CD14-positive monocyte (primary cell): ENCODE measurements at regions not wholly inside any gene's neighbourhood (a gene's known extent, or its start where the extent isn't known, plus 50 kb on each side); places are given as distances from the start of the nearest gene placed in this dataset.

Experiments
- DNase-seq, 3 donors: peaks; one replicate each; pipeline ENCODE4 v3.0.0-alpha.2; 2011 to 2022
- H2AFZ ChIP-seq: 2 replicates; pipeline ENCODE4 v1.6.0; 2012; ENCODE audit warnings: mild to moderate bottlenecking, low read depth, low read length, inconsistent platforms; ENCODE audit not compliant: insufficient read depth, poor library complexity, severe bottlenecking
- H3K27ac ChIP-seq, 2 donors: 1 replicate in 1 of 2; 2 replicates in 1 of 2; pipeline ENCODE4 v1.5.1; 2012 to 2013; ENCODE audit warnings: low read length in 2 of 2, control low read depth in 1 of 2, inconsistent platforms in 1 of 2, low read depth in 1 of 2, mild to moderate bottlenecking in 1 of 2
- H3K27me3 ChIP-seq, 2 donors: one replicate each; pipeline versions ENCODE4 v1.6.0 to v1.6.1; 2011 to 2013; ENCODE audit warnings: low read length in 2 of 2; ENCODE audit not compliant: control insufficient read depth in 2 of 2, insufficient read depth in 2 of 2
- H3K36me3 ChIP-seq, 2 donors: replicated peaks in 1 of 2; 1 replicate in 1 of 2; 2 replicates in 1 of 2; pipeline versions ENCODE4 v1.5.1 to v1.6.1; 2012 to 2013; ENCODE audit warnings: low read length in 2 of 2, control low read depth in 1 of 2, inconsistent platforms in 1 of 2, mild to moderate bottlenecking in 1 of 2; ENCODE audit not compliant: insufficient read depth in 2 of 2, control insufficient read depth in 1 of 2
- H3K4me1 ChIP-seq, 2 donors: 1 replicate in 1 of 2; 2 replicates in 1 of 2; pipeline versions ENCODE4 v1.5.1 to v1.6.1; 2012 to 2013; ENCODE audit warnings: low read length in 2 of 2, control low read depth in 1 of 2, inconsistent platforms in 1 of 2, mild to moderate bottlenecking in 1 of 2, moderate library complexity in 1 of 2; ENCODE audit not compliant: insufficient read depth in 2 of 2, control insufficient read depth in 1 of 2
- H3K4me2 ChIP-seq: replicated peaks from 2 replicates; pipeline ENCODE3; 2012; ENCODE audit warnings: low read length, moderate library complexity, mild to moderate bottlenecking; ENCODE audit not compliant: poor library complexity, severe bottlenecking; ENCODE audit errors: extremely low read depth
- H3K4me3 ChIP-seq, 3 experiments: fragments of 200-600 bp in 1 of 3; sonication (generic) in 1 of 3; replicated peaks in 1 of 3; 1 replicate in 2 of 3; 2 replicates in 1 of 3; pipeline ENCODE4 v1.5.1; 2011 to 2013; ENCODE audit warnings: low read length in 3 of 3, mild to moderate bottlenecking in 3 of 3, control low read depth in 2 of 3, low read depth in 2 of 3, inconsistent platforms in 1 of 3, moderate library complexity in 1 of 3
- H3K79me2 ChIP-seq: 2 replicates; pipeline ENCODE4 v1.6.0; 2012; ENCODE audit warnings: mild to moderate bottlenecking, control low read depth, inconsistent platforms, low read length, moderate library complexity; ENCODE audit not compliant: insufficient read depth
- H3K9ac ChIP-seq: 2 replicates; pipeline ENCODE4 v1.6.0; 2017; ENCODE audit warnings: low read length, mild to moderate bottlenecking; ENCODE audit not compliant: insufficient read depth, poor library complexity, severe bottlenecking
- H3K9me3 ChIP-seq, 2 donors: replicated peaks in 1 of 2; 1 replicate in 1 of 2; 2 replicates in 1 of 2; pipeline versions ENCODE4 v1.5.1 to v1.6.1; 2012 to 2013; ENCODE audit warnings: low read length in 2 of 2, control low read depth in 1 of 2; ENCODE audit not compliant: control insufficient read depth in 1 of 2, insufficient read depth in 1 of 2
- H4K20me1 ChIP-seq: 2 replicates; pipeline ENCODE4 v1.6.0; 2012; ENCODE audit warnings: mild to moderate bottlenecking, low read length, control low read depth, moderate library complexity; ENCODE audit not compliant: insufficient read depth
- H3K27ac Mint-ChIP-seq, 7 donors: one replicate each; pipeline ENCODE4 v1.8.0; 2020; ENCODE audit warnings: mild to moderate bottlenecking in 7 of 7, mixed read lengths in 7 of 7, moderate library complexity in 6 of 7, inconsistent platforms in 2 of 7
- H3K27me3 Mint-ChIP-seq, 3 donors: one replicate each; pipeline ENCODE4 v1.8.0; 2021 to 2022; ENCODE audit warnings: low read depth in 3 of 3, mild to moderate bottlenecking in 3 of 3, mixed read lengths in 3 of 3, moderate library complexity in 3 of 3, inconsistent platforms in 1 of 3
- H3K36me3 Mint-ChIP-seq, 2 donors: one replicate each; pipeline ENCODE4 v1.8.0; 2020; ENCODE audit warnings: mixed read lengths in 2 of 2, inconsistent platforms in 1 of 2, mild to moderate bottlenecking in 1 of 2
- H3K4me1 Mint-ChIP-seq: one replicate; pipeline ENCODE4 v1.8.0; 2020; ENCODE audit warnings: mild to moderate bottlenecking, mixed read lengths
- H3K4me3 Mint-ChIP-seq, 2 donors: one replicate each; pipeline ENCODE4 v1.8.0; 2020; ENCODE audit warnings: mild to moderate bottlenecking in 2 of 2, mixed read lengths in 2 of 2, moderate library complexity in 1 of 2
- H3K9me3 Mint-ChIP-seq, 7 donors: one replicate each; pipeline ENCODE4 v1.8.0; 2020 to 2022; ENCODE audit warnings: mixed read lengths in 7 of 7, mild to moderate bottlenecking in 6 of 7, moderate library complexity in 6 of 7, inconsistent platforms in 2 of 7
- WGBS: methylation state at CpG from one replicate; pipeline ENCODE4 v1.1.5; 2013; ENCODE audit warnings: missing lambda C conversion rate; ENCODE audit not compliant: insufficient coverage; 5-methylcytosine and 5-hydroxymethylcytosine counted together
- intact Hi-C, 2 donors: fragments of 100-400 bp; cut with micrococcal nuclease; formaldehyde crosslinking; loops; one replicate each; pipeline versions ENCODE4 v1.15.0 to v1.15.1; 2023
- TF ChIP-seq, protein P1 (sequence below): fragments of 200-600 bp; IDR thresholded peaks from one replicate; pipeline ENCODE4 v1.8.0; 2022; ENCODE audit warnings: antibody characterized with exemption, mild to moderate bottlenecking

DNA sequence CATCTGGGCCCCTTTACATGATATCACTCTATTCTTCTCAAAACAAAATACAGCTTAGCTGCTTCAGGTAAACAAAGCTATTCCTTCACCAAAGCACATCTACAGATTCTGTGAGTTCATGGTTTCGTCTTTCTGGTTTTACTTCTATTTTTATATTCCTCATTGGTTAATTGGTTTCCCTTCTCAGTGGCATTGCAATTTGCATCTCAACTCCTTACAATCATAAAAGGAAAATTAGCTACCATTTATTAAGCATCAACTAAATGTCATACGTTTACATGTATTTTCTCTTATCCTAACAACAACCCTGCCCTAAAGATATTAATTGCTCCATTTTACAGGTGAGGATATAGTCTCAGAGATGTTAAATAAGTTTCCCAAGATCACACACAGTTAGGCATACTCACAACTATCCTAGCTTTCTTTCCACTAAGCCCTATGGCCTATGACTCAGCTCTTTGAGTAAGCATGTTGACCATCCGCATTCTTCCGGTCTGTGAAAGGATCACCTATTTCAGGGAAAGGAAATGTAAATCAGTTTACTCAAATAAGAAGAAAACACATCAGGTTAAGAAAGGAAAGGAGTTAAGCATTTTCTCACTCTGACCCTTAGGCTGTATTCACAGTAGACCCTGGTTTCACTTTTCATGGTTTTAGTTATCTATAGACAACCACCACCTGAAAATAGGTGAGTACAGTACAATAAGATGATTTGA lies 146.1 kb downstream of the CAAP1 start:
- TF ChIP-seq, protein P1, sequence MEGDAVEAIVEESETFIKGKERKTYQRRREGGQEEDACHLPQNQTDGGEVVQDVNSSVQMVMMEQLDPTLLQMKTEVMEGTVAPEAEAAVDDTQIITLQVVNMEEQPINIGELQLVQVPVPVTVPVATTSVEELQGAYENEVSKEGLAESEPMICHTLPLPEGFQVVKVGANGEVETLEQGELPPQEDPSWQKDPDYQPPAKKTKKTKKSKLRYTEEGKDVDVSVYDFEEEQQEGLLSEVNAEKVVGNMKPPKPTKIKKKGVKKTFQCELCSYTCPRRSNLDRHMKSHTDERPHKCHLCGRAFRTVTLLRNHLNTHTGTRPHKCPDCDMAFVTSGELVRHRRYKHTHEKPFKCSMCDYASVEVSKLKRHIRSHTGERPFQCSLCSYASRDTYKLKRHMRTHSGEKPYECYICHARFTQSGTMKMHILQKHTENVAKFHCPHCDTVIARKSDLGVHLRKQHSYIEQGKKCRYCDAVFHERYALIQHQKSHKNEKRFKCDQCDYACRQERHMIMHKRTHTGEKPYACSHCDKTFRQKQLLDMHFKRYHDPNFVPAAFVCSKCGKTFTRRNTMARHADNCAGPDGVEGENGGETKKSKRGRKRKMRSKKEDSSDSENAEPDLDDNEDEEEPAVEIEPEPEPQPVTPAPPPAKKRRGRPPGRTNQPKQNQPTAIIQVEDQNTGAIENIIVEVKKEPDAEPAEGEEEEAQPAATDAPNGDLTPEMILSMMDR, result no peak
- H3K9me3 Mint-ChIP-seq, result no peaks in the 10 kb centered on the region
- DNase-seq, result no peak
- H3K4me3 Mint-ChIP-seq, result no peak overlapping the region
- H3K9me3 ChIP-seq, result no peaks in the 10 kb centered on the region
- H3K4me1 ChIP-seq, result no peaks in the 10 kb centered on the region
- H3K79me2 ChIP-seq, result no peaks in the 10 kb centered on the region
- H4K20me1 ChIP-seq, result no peaks in the 10 kb centered on the region
- H3K27me3 Mint-ChIP-seq, result peaks cover 0 to 3% (median 1%) of the 10 kb centered on the region in 3 donors
- H3K27ac Mint-ChIP-seq, result no peak overlapping the region
- H3K4me1 Mint-ChIP-seq, result no peaks in the 10 kb centered on the region
- H3K9ac ChIP-seq, result no peak overlapping the region
- H3K27me3 ChIP-seq, result no peaks in the 10 kb centered on the region
- no peak overlapping the region for H3K4me2 ChIP-seq
- H3K36me3 ChIP-seq, result no peaks in the 10 kb centered on the region
- no CpG with 5 or more reads among the region's 4 CpGs for WGBS
- H3K4me3 ChIP-seq, result no peak overlapping the region
- no peak overlapping the region for H2AFZ ChIP-seq
- intact Hi-C loops, result loop anchor here (10.0 kb wide), 1 partner anchor 228 kb away; no protein-coding TSS in a partner anchor
- no peaks in the 10 kb centered on the region for H3K36me3 Mint-ChIP-seq
- no peak overlapping the region for H3K27ac ChIP-seq

- H3K79me2 ChIP-seq, result no peaks in the 10 kb centered on the region
- H3K4me1 ChIP-seq, result no peaks in the 10 kb centered on the region
- H3K9ac ChIP-seq, result no peak overlapping the region
- H3K9me3 ChIP-seq, result no peaks in the 10 kb centered on the region
- WGBS, result no CpG with 5 or more reads among the region's 4 CpGs
- no peak overlapping the region for H3K27ac ChIP-seq
- Mint-ChIP-seq H3K36me3 (no peaks in the 10 kb centered on the region), H3K27me3 (peaks cover 0 to 3% (median 1%) of the 10 kb centered on the region in 3 donors), H3K9me3 (no peaks in the 10 kb centered on the region), H3K27ac (no peak overlapping the region), H3K4me3 (no peak overlapping the region), H3K4me1 (no peaks in the 10 kb centered on the region)
- no peaks in the 10 kb centered on the region for H3K27me3 ChIP-seq
- no peak overlapping the region for H3K4me3 ChIP-seq
- no peaks in the 10 kb centered on the region for H4K20me1 ChIP-seq
- no peaks in the 10 kb centered on the region for H3K36me3 ChIP-seq
- H2AFZ ChIP-seq, result no peak overlapping the region
- DNase-seq, result no peak
- TF ChIP-seq, protein P1, result no peak
- intact Hi-C loops, result loop anchor here (10.0 kb wide), 1 partner anchor 230 kb away; no protein-coding TSS in a partner anchor
- H3K4me2 ChIP-seq, result no peak overlapping the region
These were observed 147.5 kb downstream of the CAAP1 start for GRCh38 chr9:26745111-26745510.
